OCI-LY3 (cell line): ENCODE measurements at regions not wholly inside any gene's neighbourhood (a gene's known extent, or its start where the extent isn't known, plus 50 kb on each side); places are given as distances from the start of the nearest gene placed in this dataset.

Source experiments
- H2AFZ ChIP-seq: fragments of 200-600, 300-600 bp; shearing (Covaris generic); 2 replicates; pipeline ENCODE4 v1.6.0; 2014; ENCODE audit warnings: antibody characterized with exemption, low read depth, low read length
- H3K27ac ChIP-seq: fragments of 200-600, 300-600 bp; sonication (generic); 2 replicates; pipeline ENCODE4 v1.5.1; 2014; ENCODE audit warnings: mild to moderate bottlenecking, low read length, moderate library complexity, mixed read lengths
- H3K27me3 ChIP-seq: fragments of 200-600, 300-600 bp; sonication (generic); 2 replicates; pipeline ENCODE4 v1.6.1; 2014; ENCODE audit warnings: low read depth, low read length, mixed read lengths
- H3K36me3 ChIP-seq: fragments of 200-600, 300-600 bp; sonication (generic); replicated peaks from 2 replicates; pipeline ENCODE3; 2014; ENCODE audit warnings: low read depth, low read length, mixed read lengths
- H3K4me1 ChIP-seq: fragments of 300-600, 200-600 bp; sonication (generic); 2 replicates; pipeline ENCODE4 v1.6.1; 2014; ENCODE audit warnings: low read length, mixed read lengths
- H3K4me2 ChIP-seq: fragments of 200-600, 300-600 bp; sonication (generic); 2 replicates; pipeline ENCODE4 v1.6.1; 2014; ENCODE audit warnings: low read length, mixed read lengths
- H3K4me3 ChIP-seq: fragments of 300-600, 200-600 bp; sonication (generic); 2 replicates; pipeline ENCODE4 v1.5.1; 2014; ENCODE audit warnings: antibody characterized with exemption, mild to moderate bottlenecking, low read length, moderate library complexity
- H3K79me2 ChIP-seq: fragments of 300-600, 200-600 bp; shearing (Covaris generic); 2 replicates; pipeline ENCODE4 v1.6.1; 2014; ENCODE audit warnings: mild to moderate bottlenecking, low read length, mixed read lengths
- H3K9ac ChIP-seq: fragments of 300-600, 200-600 bp; shearing (Covaris generic); 2 replicates; pipeline ENCODE4 v1.6.0; 2014; ENCODE audit warnings: mild to moderate bottlenecking, low read length, moderate library complexity
- H3K9me3 ChIP-seq: fragments of 200-600, 300-600 bp; shearing (Covaris generic); 2 replicates; pipeline ENCODE4 v1.6.1; 2014; ENCODE audit warnings: low read length, mixed read lengths; ENCODE audit not compliant: insufficient read depth
- H4K20me1 ChIP-seq: fragments of 200-600, 300-600 bp; sonication (generic); 2 replicates; pipeline ENCODE4 v1.6.1; 2016; ENCODE audit warnings: low read length, mixed read lengths; ENCODE audit not compliant: insufficient read depth
- CTCF ChIP-seq: fragments of 200-600, 300-600 bp; sonication (generic); IDR thresholded peaks from 2 replicates; pipeline ENCODE4 v1.5.1; 2014; ENCODE audit warnings: antibody characterized with exemption, low read length, low read depth
- EZH2phosphoT487 ChIP-seq: fragments of 200-600 bp; shearing (Covaris generic); IDR thresholded peaks from 2 replicates; pipeline ENCODE4 v1.6.1; 2018; ENCODE audit warnings: antibody characterized with exemption, mixed run types, low read depth

DNA sequence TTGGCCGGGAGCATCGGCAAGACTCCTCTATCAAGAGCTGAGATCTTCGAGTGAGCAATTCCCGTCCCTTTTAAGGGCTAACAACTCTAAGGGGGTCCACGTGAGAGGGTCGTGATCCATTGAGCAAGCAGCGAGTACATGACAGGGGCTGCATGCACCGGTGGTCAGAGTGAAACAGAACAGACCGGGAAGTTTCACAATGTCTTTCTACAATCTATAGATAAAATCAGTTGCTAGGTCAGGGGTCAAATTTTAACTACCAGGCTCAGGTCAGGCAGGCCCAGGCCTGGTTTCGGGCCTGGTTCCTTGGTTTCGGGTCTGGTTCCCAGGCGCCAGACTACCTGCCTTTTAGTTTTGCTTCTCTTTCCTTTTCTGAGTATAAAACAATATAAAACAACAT is 160.1 kb downstream of the PTCHD1 start:
- no peaks in the 10 kb centered on the region for H3K79me2 ChIP-seq
- H3K4me1 ChIP-seq = peaks cover 14% of the 10 kb centered on the region
- H3K4me2 ChIP-seq = no peak overlapping the region
- no peaks in the 10 kb centered on the region for H3K36me3 ChIP-seq
- 0 out of 2 replicates have a peak, but pooled peaks cover 5% of the 10 kb centered on the region for H3K9me3 ChIP-seq
- no peak overlapping the region for H2AFZ ChIP-seq
- H3K27ac ChIP-seq = no peak overlapping the region
- no peak overlapping the region for H3K4me3 ChIP-seq
- H4K20me1 ChIP-seq = no peaks in the 10 kb centered on the region
- H3K9ac ChIP-seq = no peak overlapping the region
- TF ChIP-seq CTCF (no peak), EZH2phosphoT487 (no peak)
- H3K27me3 ChIP-seq = no peaks in the 10 kb centered on the region

DNA sequence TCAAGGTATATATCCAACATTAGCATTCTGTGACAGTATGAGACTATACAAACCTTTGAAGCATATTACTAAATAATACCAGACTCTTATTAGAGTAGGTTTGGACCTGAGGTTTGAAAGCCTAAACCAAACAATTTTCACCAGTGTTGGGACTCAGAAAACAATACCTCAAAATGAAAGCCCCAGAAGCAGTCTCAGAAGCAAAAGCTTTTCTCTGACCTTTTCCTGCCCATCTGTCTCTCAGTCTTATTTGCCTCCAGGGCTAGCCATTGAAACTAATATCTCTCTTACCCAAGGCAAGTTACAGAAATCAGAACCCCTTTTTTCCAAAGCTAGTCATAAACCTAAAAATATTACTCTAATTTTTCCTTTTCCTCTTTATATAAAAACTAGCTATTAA is 163.3 kb downstream of the PTCHD1 start:
- Histone ChIP-seq H3K79me2 (no peaks in the 10 kb centered on the region), H3K4me1 (peaks cover 14% of the 10 kb centered on the region), H3K9ac (no peak overlapping the region), H3K9me3 (0 out of 2 replicates have a peak, but pooled peaks cover 5% of the 10 kb centered on the region), H3K27ac (no peak overlapping the region), H2AFZ (no peak overlapping the region), H3K4me2 (no peak overlapping the region), H3K36me3 (no peaks in the 10 kb centered on the region), H3K27me3 (no peaks in the 10 kb centered on the region), H3K4me3 (no peak overlapping the region), H4K20me1 (no peaks in the 10 kb centered on the region)
- no peak for TF ChIP-seq CTCF
- TF ChIP-seq EZH2phosphoT487 = no peak

DNA sequence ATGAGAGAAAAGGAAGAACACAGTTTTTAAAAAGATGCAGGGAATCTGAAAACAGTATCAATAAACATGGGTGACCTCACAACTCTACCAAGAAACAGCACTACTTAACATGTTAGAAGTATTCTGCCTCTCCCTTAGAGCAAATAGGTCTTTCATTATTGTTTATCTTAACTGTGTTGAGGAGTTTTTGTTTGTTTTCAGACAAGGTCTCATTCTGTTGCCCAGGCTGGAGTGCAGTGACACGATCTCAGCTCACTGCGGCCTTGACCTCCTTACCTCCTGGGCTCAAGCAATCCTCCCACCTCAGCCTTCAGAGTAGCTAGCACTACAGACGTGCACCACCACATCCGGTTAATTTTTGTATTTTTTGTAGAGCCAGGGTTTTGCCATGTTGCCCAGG is 165.3 kb upstream of the PRDX4 start:
- no peak overlapping the region for H3K4me3 ChIP-seq
- TF ChIP-seq CTCF = no peak
- TF ChIP-seq EZH2phosphoT487 = no peak
- no peak overlapping the region for H3K4me2 ChIP-seq
- no peak overlapping the region for H3K27ac ChIP-seq
- no peak overlapping the region for H2AFZ ChIP-seq
- no peaks in the 10 kb centered on the region for H3K9me3 ChIP-seq
- no peaks in the 10 kb centered on the region for H3K4me1 ChIP-seq
- H4K20me1 ChIP-seq = no peaks in the 10 kb centered on the region
- no peaks in the 10 kb centered on the region for H3K79me2 ChIP-seq
- no peak overlapping the region for H3K9ac ChIP-seq
- no peaks in the 10 kb centered on the region for H3K27me3 ChIP-seq
- no peaks in the 10 kb centered on the region for H3K36me3 ChIP-seq

- no peak overlapping the region for H3K4me2 ChIP-seq
- TF ChIP-seq EZH2phosphoT487 (no peak), CTCF (no peak)
- H3K79me2 ChIP-seq = no peaks in the 10 kb centered on the region
- H3K27me3 ChIP-seq = no peaks in the 10 kb centered on the region
- no peaks in the 10 kb centered on the region for H3K9me3 ChIP-seq
- no peaks in the 10 kb centered on the region for H4K20me1 ChIP-seq
- no peak overlapping the region for H3K4me3 ChIP-seq
- no peaks in the 10 kb centered on the region for H3K4me1 ChIP-seq
- no peak overlapping the region for H3K9ac ChIP-seq
- H2AFZ ChIP-seq = no peak overlapping the region
- no peaks in the 10 kb centered on the region for H3K36me3 ChIP-seq
- H3K27ac ChIP-seq = no peak overlapping the region
Observed at GRCh38 chrX:23503835-23504539, 163.3 kb upstream of the PRDX4 start.
